Suprapubic skin (tissue), 4 donors: ENCODE measurements at regions not wholly inside any gene's neighbourhood (a gene's known extent, or its start where the extent isn't known, plus 50 kb on each side); places are given as distances from the start of the nearest gene placed in this dataset.

ENCODE experiments used
- DNase-seq, 2 donors: peaks; one replicate each; pipeline ENCODE4 v3.0.0-alpha.2; 2019; ENCODE audit warnings: low spot score in 2 of 2
- H3K27ac ChIP-seq: fragments of 200-600 bp; sonication (generic); one replicate; pipeline ENCODE4 v1.5.1; 2019
- H3K27me3 ChIP-seq: fragments of 200-600 bp; sonication (generic); one replicate; pipeline ENCODE4 v1.5.1; 2019
- H3K36me3 ChIP-seq: fragments of 200-600 bp; sonication (generic); one replicate; pipeline ENCODE4 v1.5.1; 2019
- H3K4me1 ChIP-seq: fragments of 200-600 bp; sonication (generic); one replicate; pipeline ENCODE4 v1.5.1; 2019
- H3K4me3 ChIP-seq: fragments of 200-600 bp; sonication (generic); one replicate; pipeline ENCODE4 v1.5.1; 2019; ENCODE audit warnings: mild to moderate bottlenecking
- H3K9me3 ChIP-seq: fragments of 200-600 bp; sonication (generic); one replicate; pipeline ENCODE4 v1.5.1; 2019
- EP300 ChIP-seq: sonication (generic); formaldehyde crosslinking; IDR thresholded peaks from one replicate; pipeline ENCODE4 v1.6.1; 2017; ENCODE audit warnings: antibody characterized with exemption
- POLR2A ChIP-seq, 2 donors: fragments of 450-650 bp; IDR thresholded peaks; one replicate each; pipeline ENCODE4 v1.6.1; 2017; ENCODE audit warnings: antibody characterized with exemption in 2 of 2, mild to moderate bottlenecking in 2 of 2, moderate library complexity in 2 of 2
- POLR2AphosphoS5 ChIP-seq, 3 donors: sonication (generic); formaldehyde crosslinking; IDR thresholded peaks; one replicate each; pipeline ENCODE4 v1.6.1; 2017; ENCODE audit warnings: antibody characterized with exemption in 3 of 3
- WGBS: methylation state at CpG from one replicate; pipeline ENCODE4 v1.1.5; 2018; 5-methylcytosine and 5-hydroxymethylcytosine counted together
- TF ChIP-seq, protein P1 (sequence below), 2 donors: fragments of 200-600 bp in 1 of 2; fragments of 450-650 bp in 1 of 2; sonication (generic) in 1 of 2; IDR thresholded peaks; one replicate each; pipeline ENCODE4 v1.5.1; 2016 to 2019; ENCODE audit warnings: antibody characterized with exemption in 2 of 2, mild to moderate bottlenecking in 1 of 2, moderate library complexity in 1 of 2

DNA sequence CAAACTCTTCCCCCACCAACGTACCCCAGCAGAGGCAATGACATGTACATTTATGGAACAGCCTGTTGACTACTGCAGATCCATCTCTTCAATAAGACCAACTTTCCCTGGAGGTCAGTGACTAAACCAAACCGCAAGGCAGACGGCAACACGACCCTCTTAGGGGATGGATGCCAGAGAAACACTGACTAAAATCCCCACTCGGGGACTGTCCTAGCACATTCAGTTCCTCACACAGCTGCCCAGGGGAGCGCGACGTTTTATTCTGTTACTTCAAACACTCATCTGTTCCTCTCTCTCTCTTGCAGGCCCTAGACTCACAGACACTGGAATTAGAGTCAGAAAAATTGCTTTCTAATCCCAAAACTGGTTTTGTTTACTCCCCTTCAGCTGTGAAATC lies 146.5 kb upstream of the PRSS1 start:
- 49% methylated on average over 8 of the region's 8 CpGs for WGBS
- no peak for TF ChIP-seq POLR2A (IDR thresholded peaks at IDR 0.05)
- Histone ChIP-seq H3K27me3 (peaks cover 8% of the 10 kb centered on the region), H3K4me1 (peaks cover 3% of the 10 kb centered on the region), H3K4me3 (no peak overlapping the region), H3K9me3 (no peaks in the 10 kb centered on the region), H3K36me3 (no peaks in the 10 kb centered on the region), H3K27ac (no peak overlapping the region)
- no peak for DNase-seq

DNA sequence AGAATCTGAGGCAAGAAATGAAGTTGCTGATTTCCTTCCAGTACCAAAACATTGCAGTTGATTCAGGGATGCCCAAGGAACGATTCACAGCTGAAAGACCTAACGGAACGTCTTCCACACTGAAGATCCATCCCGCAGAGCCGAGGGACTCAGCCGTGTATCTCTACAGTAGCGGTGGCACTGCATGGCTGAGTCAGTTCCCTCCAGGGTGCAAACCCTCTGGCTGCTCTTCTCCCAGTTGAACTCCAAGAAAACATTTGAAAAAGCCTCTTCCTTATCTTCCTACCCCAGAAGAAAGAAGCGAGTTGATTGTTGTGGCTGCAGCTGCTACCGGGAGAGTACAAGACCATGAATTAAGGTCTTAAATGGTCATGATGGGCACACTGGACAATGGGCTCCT lies 147.1 kb upstream of the PRSS1 start:
- Histone ChIP-seq H3K27me3 (peaks cover 12% of the 10 kb centered on the region), H3K4me1 (peaks cover 3% of the 10 kb centered on the region), H3K27ac (no peak overlapping the region), H3K36me3 (no peaks in the 10 kb centered on the region), H3K4me3 (no peak overlapping the region), H3K9me3 (no peaks in the 10 kb centered on the region)
- DNase-seq: no peak
- no peak for TF ChIP-seq POLR2AphosphoS5 (IDR thresholded peaks at IDR 0.05)
- 85% methylated on average over 9 of the region's 9 CpGs for WGBS

DNA sequence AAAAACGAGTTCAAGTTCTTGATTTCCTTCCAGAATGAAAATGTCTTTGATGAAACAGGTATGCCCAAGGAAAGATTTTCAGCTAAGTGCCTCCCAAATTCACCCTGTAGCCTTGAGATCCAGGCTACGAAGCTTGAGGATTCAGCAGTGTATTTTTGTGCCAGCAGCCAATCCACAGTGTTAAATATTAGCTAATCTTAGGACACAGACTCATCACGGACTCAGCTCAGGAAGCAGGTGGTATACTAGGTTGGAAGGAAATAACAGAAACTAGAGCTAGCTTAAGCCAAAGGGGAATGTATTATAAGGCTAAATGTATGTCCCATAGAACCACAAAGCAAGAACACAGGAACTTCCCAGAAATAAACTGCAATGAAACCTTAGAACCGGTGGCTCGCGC lies 151.0 kb upstream of the PRSS1 start:
- Histone ChIP-seq H3K4me1 (no peaks in the 10 kb centered on the region), H3K9me3 (no peaks in the 10 kb centered on the region), H3K27me3 (peaks cover 12% of the 10 kb centered on the region), H3K27ac (no peak overlapping the region), H3K4me3 (no peak overlapping the region), H3K36me3 (no peaks in the 10 kb centered on the region)
- DNase-seq: no peak
- TF ChIP-seq POLR2AphosphoS5 (IDR thresholded peaks at IDR 0.05) (no peak), EP300 (no peak), POLR2A (IDR thresholded peaks at IDR 0.05) (no peak)
- TF ChIP-seq, protein P1, sequence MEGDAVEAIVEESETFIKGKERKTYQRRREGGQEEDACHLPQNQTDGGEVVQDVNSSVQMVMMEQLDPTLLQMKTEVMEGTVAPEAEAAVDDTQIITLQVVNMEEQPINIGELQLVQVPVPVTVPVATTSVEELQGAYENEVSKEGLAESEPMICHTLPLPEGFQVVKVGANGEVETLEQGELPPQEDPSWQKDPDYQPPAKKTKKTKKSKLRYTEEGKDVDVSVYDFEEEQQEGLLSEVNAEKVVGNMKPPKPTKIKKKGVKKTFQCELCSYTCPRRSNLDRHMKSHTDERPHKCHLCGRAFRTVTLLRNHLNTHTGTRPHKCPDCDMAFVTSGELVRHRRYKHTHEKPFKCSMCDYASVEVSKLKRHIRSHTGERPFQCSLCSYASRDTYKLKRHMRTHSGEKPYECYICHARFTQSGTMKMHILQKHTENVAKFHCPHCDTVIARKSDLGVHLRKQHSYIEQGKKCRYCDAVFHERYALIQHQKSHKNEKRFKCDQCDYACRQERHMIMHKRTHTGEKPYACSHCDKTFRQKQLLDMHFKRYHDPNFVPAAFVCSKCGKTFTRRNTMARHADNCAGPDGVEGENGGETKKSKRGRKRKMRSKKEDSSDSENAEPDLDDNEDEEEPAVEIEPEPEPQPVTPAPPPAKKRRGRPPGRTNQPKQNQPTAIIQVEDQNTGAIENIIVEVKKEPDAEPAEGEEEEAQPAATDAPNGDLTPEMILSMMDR (IDR thresholded peaks at IDR 0.05): no peak
- 58% methylated on average over 6 of the region's 6 CpGs for WGBS

DNA sequence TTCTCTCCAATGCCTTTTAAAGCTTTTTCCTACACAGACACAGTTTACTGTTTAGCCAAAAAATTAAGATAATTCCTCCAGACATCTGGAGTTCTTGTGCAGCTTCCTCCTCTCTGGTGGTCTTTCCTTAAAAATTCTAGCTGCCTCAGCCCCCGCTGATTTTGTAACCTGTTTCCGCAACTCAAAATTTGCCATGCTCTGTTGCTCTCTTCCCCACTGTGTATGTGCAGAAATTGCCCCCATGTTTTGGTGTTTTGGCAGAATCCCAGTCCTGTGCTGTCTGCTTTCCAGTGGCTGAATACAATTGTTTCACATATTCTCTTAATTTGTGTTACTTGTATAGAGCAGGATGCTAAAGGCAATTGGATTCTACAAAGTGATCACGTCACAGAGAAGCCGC lies 151.7 kb upstream of the PRSS1 start:
- 92% methylated on average over 4 of the region's 4 CpGs for WGBS
- no peak for DNase-seq
- H3K27me3 ChIP-seq: peaks cover 12% of the 10 kb centered on the region
- H3K4me3 ChIP-seq: no peak overlapping the region
- no peak overlapping the region for H3K27ac ChIP-seq
- TF ChIP-seq POLR2AphosphoS5 (IDR thresholded peaks at IDR 0.05) (no peak), POLR2A (IDR thresholded peaks at IDR 0.05) (no peak)
- no peaks in the 10 kb centered on the region for H3K9me3 ChIP-seq
- H3K4me1 ChIP-seq: no peaks in the 10 kb centered on the region
- no peaks in the 10 kb centered on the region for H3K36me3 ChIP-seq

GRCh38 chr7:142595816-142596516 lies 153.3 kb upstream of the PRSS1 start:
- H3K4me1 ChIP-seq: no peaks in the 10 kb centered on the region

GRCh38 chr7:142594078-142594477 lies 155.2 kb upstream of the PRSS1 start:
- no peaks in the 10 kb centered on the region for H3K36me3 ChIP-seq
- H3K27me3 ChIP-seq: peaks cover 9% of the 10 kb centered on the region
- no peaks in the 10 kb centered on the region for H3K9me3 ChIP-seq
- no peaks in the 10 kb centered on the region for H3K4me1 ChIP-seq
- 82% methylated on average over 1 of the region's 1 CpG for WGBS
- no peak overlapping the region for H3K4me3 ChIP-seq
- H3K27ac ChIP-seq: no peak overlapping the region
- TF ChIP-seq, protein P1 (IDR thresholded peaks at IDR 0.05): no peak
- TF ChIP-seq EP300: no peak
- no peak for TF ChIP-seq POLR2A (IDR thresholded peaks at IDR 0.05)
- TF ChIP-seq POLR2AphosphoS5 (IDR thresholded peaks at IDR 0.05): no peak
- DNase-seq: no peak

More at GRCh38 chr7:142595816-142596516, 153.3 kb upstream of the PRSS1 start:
- no peak for DNase-seq
- no peak overlapping the region for H3K4me3 ChIP-seq
- H3K9me3 ChIP-seq: no peaks in the 10 kb centered on the region
- WGBS: 76% methylated on average over 4 of the region's 4 CpGs
- TF ChIP-seq POLR2AphosphoS5 (IDR thresholded peaks at IDR 0.05) (no peak), EP300 (no peak), POLR2A (IDR thresholded peaks at IDR 0.05) (no peak)
- TF ChIP-seq, protein P1 (IDR thresholded peaks at IDR 0.05): no peak
- H3K27ac ChIP-seq: no peak overlapping the region
- H3K36me3 ChIP-seq: no peaks in the 10 kb centered on the region
- H3K27me3 ChIP-seq: peaks cover 9% of the 10 kb centered on the region

GRCh38 chr7:142593106-142593505 lies 156.2 kb upstream of the PRSS1 start:
- WGBS: 98% methylated on average over 4 of the region's 4 CpGs
- Histone ChIP-seq H3K4me3 (no peak overlapping the region), H3K36me3 (no peaks in the 10 kb centered on the region), H3K9me3 (no peaks in the 10 kb centered on the region), H3K27ac (no peak overlapping the region), H3K4me1 (no peaks in the 10 kb centered on the region), H3K27me3 (peaks cover 4% of the 10 kb centered on the region)
- DNase-seq: no peak
- TF ChIP-seq POLR2A (IDR thresholded peaks at IDR 0.05) (no peak), EP300 (no peak), POLR2AphosphoS5 (IDR thresholded peaks at IDR 0.05) (no peak)
- TF ChIP-seq, protein P1 (IDR thresholded peaks at IDR 0.05): no peak
